AG09319 (cell line): ENCODE measurements at regions not wholly inside any gene's neighbourhood (a gene's known extent, or its start where the extent isn't known, plus 50 kb on each side); places are given as distances from the start of the nearest gene placed in this dataset.

Source experiments
- DNase-seq: peaks from one replicate; pipeline ENCODE4 v3.0.0-alpha.2; 2010; ENCODE audit warnings: low read depth; ENCODE audit errors: extremely low read depth
- TF ChIP-seq, protein P1 (sequence below): IDR thresholded peaks from 2 replicates; pipeline ENCODE4 v1.5.1; 2011; ENCODE audit warnings: low read depth, mild to moderate bottlenecking, inconsistent platforms, low read length, moderate library complexity

DNA sequence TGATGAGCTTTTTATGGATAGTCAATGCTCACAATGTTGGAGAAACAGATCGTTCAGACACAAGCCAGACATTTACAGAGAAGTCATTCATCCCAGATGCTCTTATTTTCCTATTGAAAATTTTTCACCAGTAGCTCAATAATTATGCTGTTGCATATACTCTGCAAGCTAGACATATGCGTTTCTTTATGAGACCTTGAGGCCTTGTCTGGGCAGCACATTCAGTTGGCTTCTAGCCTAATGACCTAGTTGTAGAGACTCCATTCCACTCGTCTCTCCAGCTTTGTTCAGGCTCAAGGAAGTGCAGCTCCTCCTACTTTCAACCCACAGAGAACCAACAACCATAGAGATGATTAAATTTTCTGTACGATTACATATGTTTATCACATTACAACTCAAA, 237.7 kb downstream of the MZT1 start:
- TF ChIP-seq, protein P1, sequence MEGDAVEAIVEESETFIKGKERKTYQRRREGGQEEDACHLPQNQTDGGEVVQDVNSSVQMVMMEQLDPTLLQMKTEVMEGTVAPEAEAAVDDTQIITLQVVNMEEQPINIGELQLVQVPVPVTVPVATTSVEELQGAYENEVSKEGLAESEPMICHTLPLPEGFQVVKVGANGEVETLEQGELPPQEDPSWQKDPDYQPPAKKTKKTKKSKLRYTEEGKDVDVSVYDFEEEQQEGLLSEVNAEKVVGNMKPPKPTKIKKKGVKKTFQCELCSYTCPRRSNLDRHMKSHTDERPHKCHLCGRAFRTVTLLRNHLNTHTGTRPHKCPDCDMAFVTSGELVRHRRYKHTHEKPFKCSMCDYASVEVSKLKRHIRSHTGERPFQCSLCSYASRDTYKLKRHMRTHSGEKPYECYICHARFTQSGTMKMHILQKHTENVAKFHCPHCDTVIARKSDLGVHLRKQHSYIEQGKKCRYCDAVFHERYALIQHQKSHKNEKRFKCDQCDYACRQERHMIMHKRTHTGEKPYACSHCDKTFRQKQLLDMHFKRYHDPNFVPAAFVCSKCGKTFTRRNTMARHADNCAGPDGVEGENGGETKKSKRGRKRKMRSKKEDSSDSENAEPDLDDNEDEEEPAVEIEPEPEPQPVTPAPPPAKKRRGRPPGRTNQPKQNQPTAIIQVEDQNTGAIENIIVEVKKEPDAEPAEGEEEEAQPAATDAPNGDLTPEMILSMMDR, result no peak
- DNase-seq, result no peak

DNA sequence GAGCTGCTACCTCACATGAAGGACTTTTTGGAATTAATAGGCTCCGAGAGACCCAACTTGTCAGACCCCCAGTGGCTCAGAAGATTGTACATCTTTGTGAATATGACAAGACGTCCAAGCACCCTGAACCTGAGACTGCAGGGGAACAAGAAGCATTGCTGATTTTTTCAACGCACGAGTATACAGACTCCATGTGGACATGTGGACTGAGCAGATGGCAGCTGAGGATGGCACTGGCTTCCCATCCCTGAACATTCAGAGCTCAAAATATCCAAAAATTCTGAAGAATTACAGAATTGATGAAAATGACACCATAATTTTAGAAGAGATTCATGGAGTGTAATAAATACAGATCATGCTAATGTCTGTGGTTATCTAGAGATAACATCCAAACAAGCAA, 254.1 kb downstream of the MZT1 start:
- no peak for DNase-seq
- TF ChIP-seq, protein P1, result no peak

DNA sequence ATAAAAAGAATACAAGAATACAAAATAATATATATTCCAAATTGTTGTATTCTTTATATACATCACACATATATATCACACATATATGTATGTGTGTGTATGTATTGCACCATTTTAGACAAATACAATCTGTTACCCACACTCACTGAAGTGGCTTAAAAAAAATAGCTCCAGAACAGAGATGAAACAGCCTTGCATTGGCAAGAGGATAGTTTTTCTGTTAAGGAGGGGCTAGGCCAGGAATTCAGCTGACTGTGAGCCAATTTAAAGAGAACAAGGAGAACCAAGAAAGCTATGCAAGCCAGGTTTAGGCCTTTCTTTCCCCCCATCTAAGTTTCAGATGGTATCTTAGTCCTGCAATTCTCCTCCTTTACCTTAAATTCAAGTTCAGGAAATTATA, 257.5 kb downstream of the MZT1 start:
- TF ChIP-seq, protein P1, result no peak
- DNase-seq, result no peak

DNA sequence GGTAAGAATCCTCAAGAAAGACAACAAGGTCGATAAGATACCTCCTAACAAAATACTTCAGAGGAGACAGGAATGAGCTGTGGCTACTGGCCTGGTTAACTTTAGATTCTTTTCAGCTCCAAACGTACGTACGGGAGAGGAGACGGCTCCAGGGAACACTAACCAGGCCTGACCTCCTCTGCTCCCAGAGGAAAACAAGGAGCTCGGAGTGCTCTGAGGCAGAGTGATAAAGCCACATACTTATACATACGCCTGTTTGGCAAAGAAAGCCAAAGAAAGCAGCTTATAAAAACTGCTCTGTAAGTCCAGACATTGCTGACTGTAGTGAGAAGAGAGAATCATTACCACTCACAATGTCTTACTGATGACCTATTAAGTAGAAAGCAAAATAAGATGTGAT, 263.9 kb downstream of the MZT1 start:
- TF ChIP-seq, protein P1, result no peak
- DNase-seq, result no peak

DNA sequence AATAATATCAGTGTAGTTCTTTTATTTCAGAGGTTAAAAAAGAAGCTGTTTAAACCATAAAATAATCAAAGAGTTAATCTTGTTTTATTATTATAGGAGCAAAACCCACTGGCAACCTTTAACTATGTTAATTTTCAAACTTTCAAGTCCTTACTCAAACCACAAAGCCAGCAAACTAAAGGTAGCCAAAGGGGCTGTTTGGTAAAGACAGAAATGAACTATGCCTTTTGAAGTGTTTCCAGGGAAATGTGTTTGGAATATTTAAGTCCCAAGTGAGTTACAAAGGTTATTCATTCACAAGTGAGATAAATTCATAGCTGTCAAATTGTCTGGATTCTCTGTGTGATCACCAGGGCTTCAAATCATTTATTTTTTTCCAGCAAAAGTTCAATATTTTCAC, 264.7 kb downstream of the MZT1 start:
- TF ChIP-seq, protein P1, result no peak
- no peak for DNase-seq

DNA sequence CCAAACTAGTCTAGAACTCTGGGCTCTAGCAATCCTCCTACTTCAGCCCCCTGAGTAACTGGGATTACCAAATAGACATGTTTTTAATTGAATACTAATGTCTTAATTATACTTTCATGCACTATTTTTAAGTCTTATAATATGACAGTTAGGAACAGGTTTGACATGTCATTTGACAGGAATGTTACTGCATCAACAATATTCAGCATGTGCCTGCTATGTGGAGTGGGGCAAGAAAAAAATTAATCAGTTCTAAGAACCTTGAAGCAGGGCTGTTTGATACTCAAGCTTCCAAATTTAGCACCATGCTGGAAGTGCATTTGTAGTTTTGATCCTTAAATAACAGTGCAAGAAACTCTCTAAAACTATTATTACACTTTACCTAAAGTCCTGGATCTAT, 265.3 kb downstream of the MZT1 start:
- no peak for DNase-seq
- TF ChIP-seq, protein P1, result no peak

DNA sequence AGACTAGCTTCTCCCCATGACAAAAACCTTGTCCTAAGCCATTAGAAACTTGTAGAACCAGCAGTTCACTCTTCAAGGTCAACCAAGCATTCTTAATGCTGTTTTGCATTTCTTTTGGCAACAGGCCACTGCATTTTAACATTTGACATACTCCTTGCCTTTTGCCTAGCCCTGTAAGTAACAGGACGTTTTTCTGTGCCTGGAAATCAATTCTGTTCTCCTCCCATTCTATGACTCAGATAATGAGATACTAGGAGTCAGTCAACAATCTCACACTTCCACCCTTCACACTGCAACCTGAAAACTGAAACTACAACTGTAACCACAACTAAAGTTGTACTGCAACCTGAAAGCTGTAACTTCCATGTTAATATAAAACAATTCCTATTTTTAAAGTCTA, 268.7 kb downstream of the MZT1 start:
- no peak for DNase-seq
- TF ChIP-seq, protein P1, result no peak

DNA sequence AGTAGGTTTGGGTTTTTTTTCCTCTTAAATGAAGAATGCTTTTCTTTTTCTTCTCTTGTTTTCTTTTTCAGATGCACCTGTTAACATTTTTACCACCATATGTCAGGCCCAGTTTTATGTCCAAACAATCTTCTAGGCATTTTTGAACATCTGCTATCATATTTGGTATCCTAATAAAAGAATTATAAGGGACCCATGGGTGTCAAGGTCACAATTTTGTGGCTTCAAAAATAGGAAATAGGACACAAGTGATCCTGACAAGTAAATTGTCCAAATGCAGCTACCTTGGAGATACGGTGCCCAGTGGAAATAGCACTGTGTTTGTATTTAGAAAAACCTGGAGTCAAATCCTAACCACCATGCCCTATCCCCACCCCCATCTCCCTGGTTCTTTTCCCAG, 270.3 kb downstream of the MZT1 start:
- DNase-seq, result no peak
- TF ChIP-seq, protein P1, result no peak
